ENCODE measurements at regions not wholly inside any gene's neighbourhood (a gene's known extent, or its start where the extent isn't known, plus 50 kb on each side); places are given as distances from the start of the nearest gene placed in this dataset.
A peak's percentile ranks its signal among the peaks of the same experiment; 100 is the strongest.

DNA sequence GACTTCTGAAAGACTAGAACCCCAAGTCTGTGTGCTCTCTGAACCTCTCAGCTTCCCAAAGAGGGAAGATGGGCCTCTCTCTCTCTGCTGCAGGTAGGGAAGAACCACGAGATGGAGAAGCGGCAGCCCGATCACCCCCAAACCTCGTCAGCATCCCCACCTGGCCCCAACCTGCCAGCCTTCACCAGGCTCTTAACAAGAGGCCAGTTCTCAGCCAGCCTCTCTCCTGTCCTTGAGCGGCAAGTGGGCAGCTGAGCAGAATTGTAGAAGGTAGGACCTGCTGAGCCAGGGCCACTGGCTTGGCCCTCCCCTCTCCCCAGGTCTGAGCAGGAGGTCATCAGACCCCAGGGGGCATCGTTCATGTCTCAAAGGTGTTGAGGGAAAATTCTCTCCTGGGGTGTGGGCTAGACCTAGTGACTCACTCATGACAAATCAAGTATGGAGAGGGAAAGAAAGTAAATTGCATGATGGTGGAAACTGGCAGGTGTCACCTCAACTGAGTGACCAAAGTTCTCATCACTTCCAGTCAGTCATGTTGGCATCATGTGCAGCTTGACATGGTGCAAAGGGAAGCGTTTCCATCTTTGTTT, 92.0 kb upstream of the GPR26 start:
- DNase-seq (ENCODE audit: low spot score), result no peak

- DNase-seq (ENCODE audit: low spot score), result no peak
Measured at GRCh38 chr10:123575105-123575504, 91.0 kb upstream of the GPR26 start.

DNA sequence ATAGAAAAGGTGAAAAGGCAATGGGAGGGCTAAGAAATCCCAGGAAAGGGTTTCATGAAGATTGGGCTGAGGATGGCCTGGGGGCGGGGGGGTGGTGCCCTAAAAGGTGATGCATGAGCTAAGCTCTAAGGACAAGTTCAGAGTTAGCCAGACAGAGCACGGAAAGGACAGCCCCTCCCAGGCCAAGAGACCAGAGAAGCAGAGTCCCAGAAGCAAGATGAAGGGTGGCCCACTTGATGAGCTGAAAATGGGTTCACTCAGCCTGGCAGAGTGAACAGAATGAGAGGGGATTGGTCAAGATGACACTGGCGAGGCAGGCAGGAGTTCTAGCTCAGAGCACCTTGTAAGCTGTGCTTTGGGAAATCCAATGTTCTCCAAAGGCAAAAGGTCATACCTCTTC, 89.4 kb upstream of the GPR26 start:
- DNase-seq (ENCODE audit: low spot score), result no peak

DNA sequence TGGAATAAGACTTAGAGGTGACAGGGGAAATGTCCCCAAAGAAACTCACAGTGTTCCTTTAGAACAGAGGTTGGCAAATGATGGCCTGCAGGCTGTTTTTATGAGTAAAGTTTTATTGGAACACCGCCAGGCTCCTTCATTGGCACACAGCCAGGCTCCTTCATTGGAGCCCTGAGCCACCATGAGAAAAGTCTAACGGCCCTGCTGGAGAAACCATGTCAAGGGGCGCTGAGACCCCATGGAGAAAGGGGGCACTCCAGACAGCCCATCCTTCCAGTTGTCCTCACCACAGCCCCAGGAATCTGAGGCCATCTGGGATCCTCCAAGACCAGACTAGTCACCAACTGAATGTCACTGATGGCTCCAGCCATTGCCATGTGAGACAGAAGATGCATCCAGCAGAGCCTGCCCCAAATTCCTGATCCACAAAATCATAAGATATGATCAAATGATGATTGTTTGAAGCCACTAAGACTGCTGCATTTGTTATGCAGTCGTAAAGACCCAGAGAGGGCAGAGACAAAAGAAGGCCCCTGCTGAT, 88.2 kb upstream of the GPR26 start:
- DNase-seq (ENCODE audit: low spot score), result no peak

- no peak for DNase-seq (ENCODE audit: low spot score)
Measured at GRCh38 chr10:123578721-123579120, 87.4 kb upstream of the GPR26 start.

- no peak for DNase-seq (ENCODE audit: low spot score)
Measured at GRCh38 chr10:123579675-123580074, 86.5 kb upstream of the GPR26 start.

GRCh38 chr10:123580426-123580825, 85.7 kb upstream of the GPR26 start:
- DNase-seq (ENCODE audit: low spot score), result no peak

DNA sequence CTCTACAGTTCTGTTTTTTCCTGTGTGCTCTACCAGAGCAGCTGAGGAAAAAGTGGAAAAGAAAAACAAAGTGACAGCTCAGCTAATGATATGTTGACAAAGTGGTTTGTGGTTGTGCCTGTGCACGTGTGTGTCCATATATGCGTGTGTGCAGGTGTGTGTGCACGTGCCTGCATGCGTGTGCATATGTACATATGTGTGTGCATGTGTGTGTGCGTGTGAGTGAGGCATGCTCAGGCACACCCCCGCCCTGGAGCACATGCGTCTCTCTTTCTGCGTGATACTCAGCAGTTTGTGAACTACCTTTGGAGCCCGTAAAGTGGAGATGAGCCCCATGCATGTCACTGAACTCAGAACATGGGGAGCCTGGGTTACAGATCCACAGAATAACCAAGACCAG, 84.5 kb upstream of the GPR26 start:
- DNase-seq (ENCODE audit: low spot score), result no peak

- DNase-seq (ENCODE audit: low spot score), result peak; percentile 52
Measured at GRCh38 chr10:123582084-123582989, 83.8 kb upstream of the GPR26 start.

DNA sequence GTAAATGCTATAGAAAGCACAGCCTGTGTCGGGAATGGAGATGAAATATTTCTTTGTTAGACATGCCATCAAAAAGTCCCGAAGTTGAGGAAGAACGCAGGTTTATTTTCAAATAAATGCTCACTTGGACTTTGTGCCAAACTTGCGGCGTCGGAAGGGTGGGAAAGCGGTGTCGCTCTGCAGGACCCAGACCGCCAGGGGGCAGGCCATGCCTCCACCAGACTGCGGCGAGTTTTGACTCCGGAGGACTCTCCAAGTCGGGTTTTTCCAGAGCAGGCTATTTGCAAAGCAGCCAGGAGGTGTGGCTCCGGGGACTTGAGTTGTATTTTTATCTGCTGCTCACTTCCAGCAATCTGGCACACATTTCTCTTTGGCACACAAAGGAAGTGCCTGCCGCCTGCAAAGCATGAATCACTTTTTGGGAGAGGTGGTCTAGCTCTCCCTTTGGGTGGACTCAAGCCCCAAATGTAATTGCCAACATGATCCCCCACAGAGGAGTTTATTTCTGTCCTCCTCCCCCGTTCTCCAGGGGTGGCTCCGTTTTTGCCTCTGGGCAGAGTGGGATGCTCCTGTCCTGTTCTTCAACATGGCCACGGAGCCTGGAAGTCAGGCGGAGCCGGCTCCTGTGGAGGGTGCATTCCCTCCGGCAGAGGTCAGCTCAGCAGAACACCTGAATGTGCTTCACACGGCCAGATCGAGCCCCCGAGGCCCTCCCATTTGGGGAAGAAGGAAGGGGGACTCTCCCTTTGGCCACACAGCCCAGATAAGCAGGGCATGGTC, 82.3 kb upstream of the GPR26 start:
- DNase-seq (ENCODE audit: low spot score), result peak; percentile 64

DNA sequence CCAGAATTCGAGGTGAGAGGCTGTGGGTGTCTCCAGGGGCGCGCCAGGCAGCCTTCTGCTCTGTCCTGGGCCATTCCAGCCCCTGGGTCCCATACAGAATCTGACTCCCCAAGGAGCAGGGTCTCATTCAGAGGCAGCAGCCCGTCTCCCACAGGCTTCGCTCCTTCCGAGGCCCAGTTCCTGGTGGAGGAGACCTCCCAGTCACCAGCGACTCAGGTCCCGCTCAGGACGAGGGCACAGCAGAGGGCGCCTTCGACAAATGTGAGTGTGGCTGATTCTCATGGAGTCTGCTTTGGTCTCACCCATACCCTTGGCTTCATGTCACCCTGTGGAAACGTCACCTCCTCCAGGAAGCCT, 81.8 kb upstream of the GPR26 start:
- DNase-seq (ENCODE audit: low spot score), result no peak

- DNase-seq (ENCODE audit: low spot score), result no peak
Measured at GRCh38 chr10:123585477-123586445, 80.4 kb upstream of the GPR26 start.

DNA sequence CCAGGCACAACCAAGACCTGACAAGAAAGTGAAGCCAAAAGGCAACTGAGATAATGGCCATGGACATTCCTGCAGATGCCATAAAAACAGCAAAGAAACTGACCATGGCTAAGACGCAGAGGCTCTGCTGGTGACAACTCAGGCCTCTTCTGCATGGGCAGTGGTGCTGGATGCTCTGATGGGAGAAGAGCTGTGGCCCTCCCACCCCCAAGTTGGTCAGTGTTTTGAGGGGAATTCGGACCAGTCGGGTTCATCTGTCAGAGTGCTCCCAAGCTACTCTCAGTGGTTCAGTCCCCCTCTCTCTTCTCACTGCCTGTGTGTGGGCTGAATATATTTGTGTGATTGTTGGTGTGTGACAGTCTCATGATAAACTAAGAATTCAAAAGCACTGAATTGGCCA, 79.0 kb upstream of the GPR26 start:
- DNase-seq (ENCODE audit: low spot score), result no peak

DNA sequence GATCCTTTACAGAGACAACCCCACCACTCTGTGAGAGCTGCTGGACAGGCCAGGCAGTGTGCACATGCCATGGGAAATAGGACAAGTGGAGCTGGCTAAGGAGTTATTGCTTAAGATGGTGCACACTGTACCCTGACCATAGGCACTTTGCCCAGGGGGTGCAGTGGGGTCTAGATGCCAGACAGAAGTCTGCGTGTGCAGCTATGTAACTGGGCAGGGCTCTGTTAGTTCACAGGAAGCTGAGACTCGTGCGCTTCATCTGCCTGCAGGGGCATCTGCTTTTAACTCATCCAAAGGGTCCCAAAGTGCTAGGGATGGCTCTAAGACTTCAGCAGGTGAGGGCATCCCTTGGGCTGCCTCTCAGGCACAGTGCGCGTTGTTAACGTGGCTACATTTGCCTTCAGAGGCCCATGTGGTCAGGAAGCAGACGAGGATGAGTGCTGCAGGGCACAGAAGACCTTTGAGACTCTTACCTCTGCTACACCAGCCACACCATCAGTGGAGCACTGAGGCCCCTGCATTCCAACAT, 77.7 kb upstream of the GPR26 start:
- DNase-seq (ENCODE audit: low spot score), result no peak

- DNase-seq (ENCODE audit: low spot score), result no peak
Measured at GRCh38 chr10:123595661-123596060, 70.5 kb upstream of the GPR26 start.

DNA sequence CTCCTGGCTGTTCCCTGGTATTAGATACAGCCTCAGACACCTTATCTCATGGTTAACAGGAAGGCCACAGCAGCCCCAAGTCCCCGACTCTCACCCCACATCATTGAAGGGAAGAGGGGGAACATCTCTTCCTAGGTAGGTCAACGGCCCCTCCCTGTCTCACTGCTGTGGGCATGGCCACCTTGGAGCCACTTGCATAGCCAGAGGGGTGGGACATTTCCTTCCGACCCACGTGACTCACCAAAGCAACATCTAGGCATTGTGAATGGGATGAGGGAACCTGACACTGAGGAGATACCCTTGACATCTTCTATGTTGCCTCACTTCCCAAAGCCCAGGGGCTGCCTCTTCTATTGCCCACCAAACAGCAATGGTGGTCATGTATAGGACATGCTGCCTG, 68.5 kb upstream of the GPR26 start:
- no peak for DNase-seq (ENCODE audit: low spot score)

DNA sequence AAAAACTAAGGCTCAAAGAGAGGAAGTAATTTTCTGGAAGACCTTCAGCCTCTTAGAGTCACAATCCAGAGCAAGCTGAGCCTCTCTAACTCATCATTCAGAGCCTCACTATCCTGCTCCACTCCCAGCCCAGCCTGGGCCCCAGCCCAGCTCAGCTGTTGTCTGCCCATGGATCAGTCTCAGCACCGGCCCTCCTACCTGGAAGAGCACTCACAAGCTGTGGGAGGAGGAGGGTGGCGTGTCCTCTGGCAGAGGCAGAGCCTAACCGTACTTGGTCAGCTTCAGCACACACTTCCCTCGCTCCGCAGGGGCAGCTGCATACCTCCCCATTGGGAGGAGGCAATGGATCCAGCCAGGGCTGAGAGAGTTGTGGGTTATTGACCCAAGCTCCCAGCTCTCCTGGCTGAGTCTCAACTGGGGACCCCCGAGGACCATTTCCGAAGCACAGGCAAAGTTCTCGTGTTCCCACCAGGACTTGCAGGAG, 66.7 kb upstream of the GPR26 start:
- DNase-seq (ENCODE audit: low spot score), result no peak

GRCh38 chr10:123600177-123600576, 66.0 kb upstream of the GPR26 start:
- no peak for DNase-seq (ENCODE audit: low spot score)

DNA sequence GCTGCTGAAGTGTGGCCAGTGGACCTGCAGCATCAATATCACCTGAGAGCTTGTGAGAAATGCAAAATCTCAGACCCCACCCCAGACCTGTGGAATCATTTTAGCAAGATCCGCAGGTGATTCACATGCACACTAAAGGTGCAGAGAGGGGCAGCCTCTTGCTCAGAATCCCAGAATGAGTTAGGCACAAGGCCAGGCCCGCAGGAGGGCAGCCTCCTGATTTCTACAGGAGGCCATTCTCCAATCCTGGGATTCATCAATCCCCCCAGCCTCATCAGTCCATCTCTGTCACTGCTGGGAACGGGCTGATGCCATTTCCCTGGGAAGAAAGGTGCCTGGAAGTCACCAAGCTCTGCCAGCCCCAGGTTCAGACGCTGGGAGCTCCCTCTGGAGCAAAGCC, 63.0 kb upstream of the GPR26 start:
- DNase-seq (ENCODE audit: low spot score), result no peak

DNA sequence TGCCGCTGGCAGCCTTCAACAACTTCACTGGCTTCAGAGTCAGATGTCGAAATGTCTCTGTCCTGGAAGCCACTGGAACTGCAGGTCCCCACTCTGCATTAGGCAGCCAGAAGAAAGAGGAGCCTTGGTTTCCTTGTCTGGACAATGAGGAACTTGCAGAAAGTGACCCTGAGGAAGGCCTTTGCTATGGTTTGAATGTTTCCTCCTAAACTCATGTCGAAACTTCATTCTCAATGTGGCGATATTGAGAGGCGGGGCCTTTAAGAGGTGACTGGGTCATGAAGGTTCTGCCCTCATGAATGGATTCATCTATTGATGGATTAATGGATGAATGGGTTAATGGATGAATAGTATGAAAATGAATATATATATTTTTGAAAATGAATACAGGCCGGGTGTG, 61.6 kb upstream of the GPR26 start:
- no peak for DNase-seq (ENCODE audit: low spot score)

DNA sequence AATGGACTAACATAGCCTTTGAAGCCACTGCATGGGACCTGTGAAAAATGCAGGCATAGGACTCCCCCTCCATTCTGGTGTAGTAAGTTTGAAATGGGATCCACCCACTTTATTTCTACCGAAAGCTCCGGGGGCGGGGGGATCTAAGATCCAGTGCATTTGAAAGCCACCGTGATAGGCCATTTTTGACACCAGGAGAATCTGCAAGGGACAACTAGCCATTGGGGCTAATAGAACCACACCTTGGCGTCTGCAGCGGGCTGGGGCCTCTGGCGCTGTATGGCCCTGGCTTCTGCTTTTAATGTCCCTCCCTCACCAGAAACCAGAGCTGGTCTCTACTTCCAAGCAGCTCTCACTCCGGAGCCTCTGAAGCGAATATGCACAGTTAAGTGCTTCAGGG, 60.1 kb upstream of the GPR26 start:
- no peak for DNase-seq (ENCODE audit: low spot score)
